Natural killer cell (primary cell): ENCODE measurements at regions not wholly inside any gene's neighbourhood (a gene's known extent, or its start where the extent isn't known, plus 50 kb on each side); places are given as distances from the start of the nearest gene placed in this dataset.
"Not testable (repeated sequence)": the region's sequence is repeated elsewhere in the genome, so short reads cannot be mapped to it uniquely, and the experiment has no call there.

ENCODE experiments used
- ATAC-seq, 3 donors: fragments of 150-1000 bp in 2 of 3; fragments of 200-7000 bp in 1 of 3; cut with Tn5 transposase; 1 replicate in 1 of 3; 2 replicates in 2 of 3; pipeline ENCODE4 v1.10.0; 2021; ENCODE audit warnings: mild to moderate bottlenecking in 2 of 3, moderate library complexity in 2 of 3
- DNase-seq, 2 donors: peaks; one replicate each; pipeline versions ENCODE4 v3.0.0 to v3.0.0-alpha.2; 2013 to 2021; ENCODE audit warnings: mixed read lengths in 1 of 2
- H3K27ac ChIP-seq: one replicate; pipeline ENCODE4 v1.5.1; 2013; ENCODE audit warnings: mild to moderate bottlenecking, low read length
- H3K27me3 ChIP-seq: one replicate; pipeline ENCODE4 v1.6.1; 2013; ENCODE audit warnings: low read length; ENCODE audit not compliant: control insufficient read depth, insufficient read depth
- H3K36me3 ChIP-seq: one replicate; pipeline ENCODE4 v1.6.1; 2013; ENCODE audit warnings: low read length; ENCODE audit not compliant: control insufficient read depth, insufficient read depth
- H3K4me1 ChIP-seq: one replicate; pipeline ENCODE4 v1.6.1; 2013; ENCODE audit warnings: low read length; ENCODE audit not compliant: control insufficient read depth, insufficient read depth
- H3K4me3 ChIP-seq: one replicate; pipeline ENCODE4 v1.5.1; 2013; ENCODE audit warnings: low read length
- H3K9me3 ChIP-seq: one replicate; pipeline ENCODE4 v1.6.1; 2013; ENCODE audit warnings: low read length; ENCODE audit not compliant: control insufficient read depth, insufficient read depth
- H3K27ac Mint-ChIP-seq, 2 donors: one replicate each; pipeline ENCODE4 v1.8.0; 2022; ENCODE audit warnings: mild to moderate bottlenecking in 2 of 2, mixed read lengths in 2 of 2, moderate library complexity in 1 of 2
- H3K27me3 Mint-ChIP-seq, 2 donors: one replicate each; pipeline ENCODE4 v1.8.0; 2022; ENCODE audit warnings: low read depth in 2 of 2, mixed read lengths in 2 of 2
- H3K36me3 Mint-ChIP-seq: one replicate; pipeline ENCODE4 v1.8.0; 2022; ENCODE audit warnings: mixed read lengths
- H3K4me1 Mint-ChIP-seq, 2 donors: one replicate each; pipeline ENCODE4 v1.8.0; 2022; ENCODE audit warnings: mixed read lengths in 2 of 2
- H3K4me3 Mint-ChIP-seq: one replicate; pipeline ENCODE4 v1.8.0; 2022; ENCODE audit warnings: mild to moderate bottlenecking, moderate library complexity, mixed read lengths
- H3K9me3 Mint-ChIP-seq, 2 donors: one replicate each; pipeline ENCODE4 v1.8.0; 2022; ENCODE audit warnings: mixed read lengths in 2 of 2
- whole genome bisulfite sequencing: methylation state at CpG from one replicate; pipeline ENCODE4 v1.1.7; 2013; ENCODE audit warnings: missing lambda C conversion rate; ENCODE audit not compliant: insufficient coverage; 5-methylcytosine and 5-hydroxymethylcytosine counted together
- intact Hi-C: fragments of 100-400 bp; cut with micrococcal nuclease; formaldehyde crosslinking; loops from one replicate; pipeline ENCODE4 v1.14.2; 2022
- TF ChIP-seq, protein P1 (sequence below): fragments of 200-600 bp; IDR thresholded peaks from one replicate; pipeline ENCODE4 v1.8.0; 2022; ENCODE audit warnings: antibody characterized with exemption

DNA sequence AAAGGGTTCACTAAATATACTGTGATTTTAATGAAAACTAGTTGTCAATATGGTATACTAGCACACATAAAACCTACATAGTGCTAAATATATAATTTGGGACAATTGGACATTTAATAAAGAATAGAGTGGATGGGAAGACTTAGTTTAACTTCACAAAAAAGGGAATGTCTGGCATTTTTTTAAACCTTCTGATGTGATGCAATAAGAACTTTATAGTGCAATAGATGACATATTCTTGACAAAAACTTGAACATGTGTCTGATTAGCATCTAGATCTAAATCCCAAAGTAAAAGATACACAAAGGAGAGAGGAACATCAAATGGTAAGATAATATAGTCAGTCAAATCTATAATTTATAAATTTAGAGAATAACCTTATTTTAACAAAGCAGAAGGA, 488.3 kb upstream of the SYT1 start:
- intact Hi-C loops, result no loop called here
- Histone ChIP-seq H3K4me3 (no peak overlapping the region), H3K27ac (no peak overlapping the region), H3K4me1 (no peaks in the 10 kb centered on the region), H3K36me3 (no peaks in the 10 kb centered on the region), H3K9me3 (peaks cover 3% of the 10 kb centered on the region), H3K27me3 (no peaks in the 10 kb centered on the region)
- no peak overlapping the region for H3K27ac Mint-ChIP-seq
- TF ChIP-seq, protein P1, sequence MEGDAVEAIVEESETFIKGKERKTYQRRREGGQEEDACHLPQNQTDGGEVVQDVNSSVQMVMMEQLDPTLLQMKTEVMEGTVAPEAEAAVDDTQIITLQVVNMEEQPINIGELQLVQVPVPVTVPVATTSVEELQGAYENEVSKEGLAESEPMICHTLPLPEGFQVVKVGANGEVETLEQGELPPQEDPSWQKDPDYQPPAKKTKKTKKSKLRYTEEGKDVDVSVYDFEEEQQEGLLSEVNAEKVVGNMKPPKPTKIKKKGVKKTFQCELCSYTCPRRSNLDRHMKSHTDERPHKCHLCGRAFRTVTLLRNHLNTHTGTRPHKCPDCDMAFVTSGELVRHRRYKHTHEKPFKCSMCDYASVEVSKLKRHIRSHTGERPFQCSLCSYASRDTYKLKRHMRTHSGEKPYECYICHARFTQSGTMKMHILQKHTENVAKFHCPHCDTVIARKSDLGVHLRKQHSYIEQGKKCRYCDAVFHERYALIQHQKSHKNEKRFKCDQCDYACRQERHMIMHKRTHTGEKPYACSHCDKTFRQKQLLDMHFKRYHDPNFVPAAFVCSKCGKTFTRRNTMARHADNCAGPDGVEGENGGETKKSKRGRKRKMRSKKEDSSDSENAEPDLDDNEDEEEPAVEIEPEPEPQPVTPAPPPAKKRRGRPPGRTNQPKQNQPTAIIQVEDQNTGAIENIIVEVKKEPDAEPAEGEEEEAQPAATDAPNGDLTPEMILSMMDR, result no peak
- H3K9me3 Mint-ChIP-seq, result peaks cover 8 to 20% of the 10 kb centered on the region in 2 donors
- no peaks in the 10 kb centered on the region for H3K4me1 Mint-ChIP-seq
- DNase-seq, result no peak
- H3K4me3 Mint-ChIP-seq, result no peak overlapping the region
- H3K27me3 Mint-ChIP-seq, result no peaks in the 10 kb centered on the region
- no peak for ATAC-seq
- H3K36me3 Mint-ChIP-seq, result no peaks in the 10 kb centered on the region

DNA sequence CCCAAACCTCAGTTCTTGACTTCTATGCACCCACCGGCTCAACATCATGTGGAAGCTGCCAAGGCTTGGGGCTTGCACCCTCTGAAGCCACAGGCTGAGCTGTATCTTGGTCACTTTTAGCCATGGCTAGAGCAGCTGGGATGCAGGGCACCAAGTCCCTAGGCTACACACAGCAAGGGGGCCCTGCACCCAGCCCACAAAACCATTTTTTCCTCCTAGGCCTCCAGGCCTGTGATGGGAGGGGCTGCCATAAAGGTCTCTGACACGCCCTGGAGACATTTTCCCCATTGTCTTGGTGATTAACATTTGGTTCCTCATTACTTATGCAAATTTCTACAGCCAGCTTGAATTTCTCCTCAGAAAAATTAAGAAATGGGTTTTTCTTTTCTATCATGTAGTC, 485.5 kb upstream of the SYT1 start:
- H3K27me3 Mint-ChIP-seq, H3K27me3 ChIP-seq, H3K4me1 ChIP-seq, H3K4me1 Mint-ChIP-seq, H3K9me3 ChIP-seq, DNase-seq, H3K27ac ChIP-seq, H3K36me3 Mint-ChIP-seq, H3K4me3 Mint-ChIP-seq, H3K36me3 ChIP-seq, ATAC-seq, intact Hi-C loops, H3K27ac Mint-ChIP-seq, H3K4me3 ChIP-seq: not testable (repeated sequence)
- peaks cover 12 to 19% of the 10 kb centered on the region in 2 donors for H3K9me3 Mint-ChIP-seq
- WGBS, result 83% methylated on average over 2 of the region's 2 CpGs

DNA sequence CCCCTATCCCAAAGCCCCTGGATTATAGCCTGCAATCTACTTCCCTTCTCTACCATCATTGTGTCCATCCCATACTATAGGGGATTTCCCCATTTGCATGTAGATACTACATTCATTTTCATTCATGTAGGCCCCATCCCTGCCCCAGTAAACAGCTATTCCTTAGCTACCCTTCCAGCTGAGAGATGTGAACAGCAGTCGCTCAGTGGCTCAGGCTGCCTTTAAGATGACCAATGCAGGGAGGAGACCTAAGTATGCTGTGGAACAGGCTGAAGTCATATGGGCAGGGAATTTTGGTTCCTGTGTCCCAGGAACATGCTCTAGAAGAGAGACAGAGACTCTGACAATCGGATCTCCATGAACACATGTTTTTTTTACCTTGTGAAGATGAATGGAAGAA, 481.2 kb upstream of the SYT1 start:
- no peak overlapping the region for H3K4me3 Mint-ChIP-seq
- H3K36me3 ChIP-seq, result no peaks in the 10 kb centered on the region
- peaks cover 12 to 22% of the 10 kb centered on the region in 2 donors for H3K9me3 Mint-ChIP-seq
- TF ChIP-seq, protein P1, result no peak
- H3K27me3 Mint-ChIP-seq, result no peaks in the 10 kb centered on the region
- intact Hi-C loops, result no loop called here
- H3K27me3 ChIP-seq, result no peaks in the 10 kb centered on the region
- H3K4me1 Mint-ChIP-seq, result no peaks in the 10 kb centered on the region
- H3K36me3 Mint-ChIP-seq, result no peaks in the 10 kb centered on the region
- no peak overlapping the region for H3K27ac ChIP-seq
- H3K27ac Mint-ChIP-seq, result no peak overlapping the region
- H3K4me1 ChIP-seq, result no peaks in the 10 kb centered on the region
- no peak for ATAC-seq
- no peak overlapping the region for H3K4me3 ChIP-seq
- peaks cover 2% of the 10 kb centered on the region for H3K9me3 ChIP-seq
- no peak for DNase-seq
- WGBS, result 78% methylated on average over 2 of the region's 2 CpGs

DNA sequence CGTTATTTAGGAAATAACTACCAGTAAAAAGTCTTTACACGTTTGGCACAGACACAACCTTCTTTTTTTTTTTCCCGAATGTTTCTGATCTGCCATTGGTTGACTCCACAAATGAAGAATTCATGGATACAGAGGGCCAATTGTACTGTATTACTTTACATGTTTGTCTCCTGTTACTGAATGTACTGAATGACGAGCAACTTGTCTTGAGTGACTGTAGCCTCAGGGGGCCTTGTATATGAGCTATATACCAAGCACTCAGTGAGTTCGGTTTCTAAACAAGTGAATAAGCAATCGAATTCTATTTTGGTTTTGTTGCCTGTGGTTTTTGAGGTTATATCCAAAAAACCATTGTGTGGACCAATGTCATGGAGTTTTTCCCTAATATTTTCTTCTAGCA, 480.0 kb upstream of the SYT1 start:
- Histone ChIP-seq H3K4me1 (no peaks in the 10 kb centered on the region), H3K4me3 (no peak overlapping the region), H3K9me3 (no peaks in the 10 kb centered on the region), H3K27ac (no peak overlapping the region), H3K36me3 (no peaks in the 10 kb centered on the region), H3K27me3 (no peaks in the 10 kb centered on the region)
- Mint-ChIP-seq H3K9me3 (peaks cover 12 to 22% of the 10 kb centered on the region in 2 donors), H3K4me1 (no peaks in the 10 kb centered on the region), H3K27ac (no peak overlapping the region), H3K36me3 (no peaks in the 10 kb centered on the region), H3K27me3 (no peaks in the 10 kb centered on the region), H3K4me3 (no peak overlapping the region)
- TF ChIP-seq, protein P1, result no peak
- WGBS, result 83% methylated on average over 6 of the region's 6 CpGs
- intact Hi-C loops, result no loop called here
- ATAC-seq, result no peak
- no peak for DNase-seq
